ENCODE measurements at regions not wholly inside any gene's neighbourhood (a gene's known extent, or its start where the extent isn't known, plus 50 kb on each side); places are given as distances from the start of the nearest gene placed in this dataset.
"Not testable (repeated sequence)": the region's sequence is repeated elsewhere in the genome, so short reads cannot be mapped to it uniquely, and the experiment has no call there.

- no peak for DNase-seq (ENCODE audit: low read depth in 2 of 2)
Measured at GRCh38 chr4:111399623-111400022, 745.6 kb upstream of the FAM241A start.

- no peak for DNase-seq (ENCODE audit: low read depth in 2 of 2)
Measured at GRCh38 chr4:111400741-111401140, 744.5 kb upstream of the FAM241A start.

GRCh38 chr4:111404673-111405072 lies 740.6 kb upstream of the FAM241A start:
- no peak for DNase-seq (ENCODE audit: low read depth in 2 of 2)

- DNase-seq (ENCODE audit: low read depth in 2 of 2) = no peak
Measured at GRCh38 chr4:111405989-111406388, 739.3 kb upstream of the FAM241A start.

- DNase-seq (ENCODE audit: low read depth in 2 of 2) = no peak
Measured at GRCh38 chr4:111410571-111410970, 734.7 kb upstream of the FAM241A start.

GRCh38 chr4:111417521-111417920 lies 727.7 kb upstream of the FAM241A start:
- no peak for DNase-seq (ENCODE audit: low read depth in 2 of 2)

- DNase-seq (ENCODE audit: low read depth in 2 of 2) = no peak
Measured at GRCh38 chr4:111433441-111433840, 711.8 kb upstream of the FAM241A start.

GRCh38 chr4:111434586-111434985 lies 710.7 kb upstream of the FAM241A start:
- no peak for DNase-seq (ENCODE audit: low read depth in 2 of 2)

GRCh38 chr4:111435986-111436744 lies 709.1 kb upstream of the FAM241A start:
- DNase-seq (ENCODE audit: low read depth in 2 of 2) = no peak

- no peak for DNase-seq (ENCODE audit: low read depth in 2 of 2)
Measured at GRCh38 chr4:111441687-111442086, 703.6 kb upstream of the FAM241A start.

GRCh38 chr4:111444836-111445235 lies 700.4 kb upstream of the FAM241A start:
- DNase-seq (ENCODE audit: low read depth in 2 of 2) = not testable (repeated sequence)

- no peak for DNase-seq (ENCODE audit: low read depth in 2 of 2)
Measured at GRCh38 chr4:111449657-111450056, 695.6 kb upstream of the FAM241A start.

- DNase-seq (ENCODE audit: low read depth in 2 of 2) = no peak
Measured at GRCh38 chr4:111450867-111451266, 694.4 kb upstream of the FAM241A start.

GRCh38 chr4:111453216-111453615 lies 692.0 kb upstream of the FAM241A start:
- DNase-seq (ENCODE audit: low read depth in 2 of 2) = no peak

- DNase-seq (ENCODE audit: low read depth in 2 of 2) = no peak
Measured at GRCh38 chr4:111454961-111455360, 690.3 kb upstream of the FAM241A start.

GRCh38 chr4:111464251-111465045 lies 680.8 kb upstream of the FAM241A start:
- DNase-seq (ENCODE audit: low read depth in 2 of 2) = no peak

GRCh38 chr4:111466811-111467604 lies 678.2 kb upstream of the FAM241A start:
- DNase-seq (ENCODE audit: low read depth in 2 of 2) = no peak

GRCh38 chr4:111475001-111475400 lies 670.3 kb upstream of the FAM241A start:
- DNase-seq (ENCODE audit: low read depth in 2 of 2) = no peak

- DNase-seq (ENCODE audit: low read depth in 2 of 2) = no peak
Measured at GRCh38 chr4:111475666-111476065, 669.6 kb upstream of the FAM241A start.

GRCh38 chr4:111480510-111480909 lies 664.7 kb upstream of the FAM241A start:
- DNase-seq (ENCODE audit: low read depth in 2 of 2) = no peak

- DNase-seq (ENCODE audit: low read depth in 2 of 2) = no peak
Measured at GRCh38 chr4:111483375-111484169, 661.7 kb upstream of the FAM241A start.
